Osteocyte (in vitro differentiated cells): ENCODE measurements at regions not wholly inside any gene's neighbourhood (a gene's known extent, or its start where the extent isn't known, plus 50 kb on each side); places are given as distances from the start of the nearest gene placed in this dataset.

ENCODE experiments used
- DNase-seq: peaks from one replicate; pipeline ENCODE4 v3.0.0; 2021; ENCODE audit warnings: mixed read lengths; ENCODE audit not compliant: unreplicated experiment; ENCODE audit errors: extremely low spot score
- H3K27ac Mint-ChIP-seq: one replicate; pipeline ENCODE4 v1.8.0; 2021; ENCODE audit warnings: mild to moderate bottlenecking, mixed read lengths; ENCODE audit not compliant: unreplicated experiment
- H3K27me3 Mint-ChIP-seq: one replicate; pipeline ENCODE4 v1.8.0; 2021; ENCODE audit warnings: mixed read lengths; ENCODE audit not compliant: unreplicated experiment
- H3K36me3 Mint-ChIP-seq: one replicate; pipeline ENCODE4 v1.8.0; 2021; ENCODE audit warnings: mixed read lengths; ENCODE audit not compliant: unreplicated experiment
- H3K4me1 Mint-ChIP-seq: one replicate; pipeline ENCODE4 v1.8.0; 2021; ENCODE audit warnings: mixed read lengths; ENCODE audit not compliant: unreplicated experiment
- H3K4me3 Mint-ChIP-seq: one replicate; pipeline ENCODE4 v1.8.0; 2021; ENCODE audit warnings: mild to moderate bottlenecking, moderate library complexity, mixed read lengths; ENCODE audit not compliant: unreplicated experiment
- H3K9me3 Mint-ChIP-seq: one replicate; pipeline ENCODE4 v1.8.0; 2021; ENCODE audit warnings: mixed read lengths; ENCODE audit not compliant: unreplicated experiment
- TF ChIP-seq, protein P1 (sequence below): fragments of 200-600 bp; sonication (generic); IDR thresholded peaks from 2 replicates; pipeline ENCODE4 v1.5.0; 2021; ENCODE audit warnings: antibody characterized with exemption, mild to moderate bottlenecking, moderate library complexity

DNA sequence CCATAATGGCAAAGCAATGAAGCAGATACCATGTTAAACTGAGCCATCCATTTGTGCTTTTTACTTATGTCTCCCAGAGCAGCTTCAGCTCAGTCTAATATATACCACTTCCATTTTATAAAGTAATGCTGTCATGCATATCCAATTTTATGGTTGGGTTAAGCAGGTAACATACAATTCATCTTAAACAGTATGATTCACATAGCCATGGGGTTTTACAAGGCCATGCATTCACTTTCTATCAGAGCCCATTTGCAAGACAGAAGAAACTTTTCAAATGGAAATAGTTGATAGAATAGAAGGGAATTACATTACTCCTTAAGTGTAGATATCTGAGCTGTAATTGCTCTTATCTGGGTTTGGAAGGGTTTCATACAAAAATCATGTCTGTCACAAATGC, 580.5 kb upstream of the CXADR start:
- H3K27me3 Mint-ChIP-seq = no peaks in the 10 kb centered on the region
- TF ChIP-seq, protein P1, sequence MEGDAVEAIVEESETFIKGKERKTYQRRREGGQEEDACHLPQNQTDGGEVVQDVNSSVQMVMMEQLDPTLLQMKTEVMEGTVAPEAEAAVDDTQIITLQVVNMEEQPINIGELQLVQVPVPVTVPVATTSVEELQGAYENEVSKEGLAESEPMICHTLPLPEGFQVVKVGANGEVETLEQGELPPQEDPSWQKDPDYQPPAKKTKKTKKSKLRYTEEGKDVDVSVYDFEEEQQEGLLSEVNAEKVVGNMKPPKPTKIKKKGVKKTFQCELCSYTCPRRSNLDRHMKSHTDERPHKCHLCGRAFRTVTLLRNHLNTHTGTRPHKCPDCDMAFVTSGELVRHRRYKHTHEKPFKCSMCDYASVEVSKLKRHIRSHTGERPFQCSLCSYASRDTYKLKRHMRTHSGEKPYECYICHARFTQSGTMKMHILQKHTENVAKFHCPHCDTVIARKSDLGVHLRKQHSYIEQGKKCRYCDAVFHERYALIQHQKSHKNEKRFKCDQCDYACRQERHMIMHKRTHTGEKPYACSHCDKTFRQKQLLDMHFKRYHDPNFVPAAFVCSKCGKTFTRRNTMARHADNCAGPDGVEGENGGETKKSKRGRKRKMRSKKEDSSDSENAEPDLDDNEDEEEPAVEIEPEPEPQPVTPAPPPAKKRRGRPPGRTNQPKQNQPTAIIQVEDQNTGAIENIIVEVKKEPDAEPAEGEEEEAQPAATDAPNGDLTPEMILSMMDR = no peak
- peaks cover 4% of the 10 kb centered on the region for H3K9me3 Mint-ChIP-seq
- DNase-seq = no peak
- no peaks in the 10 kb centered on the region for H3K36me3 Mint-ChIP-seq
- no peaks in the 10 kb centered on the region for H3K4me1 Mint-ChIP-seq
- no peak overlapping the region for H3K27ac Mint-ChIP-seq
- no peak overlapping the region for H3K4me3 Mint-ChIP-seq

- TF ChIP-seq, protein P1 = peak; percentile 45
- peaks cover 36% of the 10 kb centered on the region for H3K9me3 Mint-ChIP-seq
- no peaks in the 10 kb centered on the region for H3K27me3 Mint-ChIP-seq
- H3K4me1 Mint-ChIP-seq = peaks cover 3% of the 10 kb centered on the region
- no peak overlapping the region for H3K27ac Mint-ChIP-seq
- peaks cover 8% of the 10 kb centered on the region for H3K36me3 Mint-ChIP-seq
- no peak for DNase-seq
- H3K4me3 Mint-ChIP-seq = no peak overlapping the region
These were observed 570.1 kb upstream of the CXADR start for GRCh38 chr21:16942703-16943102.

- peaks cover 8% of the 10 kb centered on the region for H3K36me3 Mint-ChIP-seq
These were observed 569.6 kb upstream of the CXADR start for GRCh38 chr21:16943231-16943630.

DNA sequence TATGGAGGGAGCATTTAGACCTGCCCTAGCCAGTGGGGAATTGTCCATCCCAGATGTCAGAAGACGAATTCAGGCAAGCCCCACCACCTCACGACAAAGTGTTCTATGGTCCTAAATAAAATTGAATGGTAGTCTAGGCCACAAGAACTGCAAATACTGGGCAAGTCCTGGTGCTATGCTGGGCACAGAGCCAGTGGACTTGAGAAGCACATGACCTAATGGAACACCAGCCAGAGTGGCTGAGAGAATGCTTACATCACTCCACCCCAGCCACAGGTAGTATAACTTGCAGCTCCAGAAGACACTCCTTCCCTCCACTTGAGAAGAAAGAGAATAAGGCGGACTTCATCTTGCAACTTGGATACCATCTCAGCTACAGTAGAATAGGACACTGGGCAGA, 567.3 kb upstream of the CXADR start:
- Mint-ChIP-seq H3K27me3 (no peaks in the 10 kb centered on the region), H3K27ac (no peak overlapping the region), H3K4me1 (peaks cover 3% of the 10 kb centered on the region), H3K36me3 (peaks cover 5% of the 10 kb centered on the region), H3K9me3 (peaks cover 39% of the 10 kb centered on the region), H3K4me3 (no peak overlapping the region)
- DNase-seq = no peak
- TF ChIP-seq, protein P1 = no peak

More at GRCh38 chr21:16943231-16943630, 569.6 kb upstream of the CXADR start:
- Mint-ChIP-seq H3K4me1 (peaks cover 3% of the 10 kb centered on the region), H3K27me3 (no peaks in the 10 kb centered on the region), H3K4me3 (no peak overlapping the region), H3K9me3 (peaks cover 37% of the 10 kb centered on the region), H3K27ac (no peak overlapping the region)
- DNase-seq = no peak
- TF ChIP-seq, protein P1 = no peak

GRCh38 chr21:16956824-16957223, 556.0 kb upstream of the CXADR start:
- Mint-ChIP-seq H3K4me3 (no peak overlapping the region), H3K36me3 (no peaks in the 10 kb centered on the region), H3K27me3 (no peaks in the 10 kb centered on the region), H3K27ac (no peak overlapping the region), H3K9me3 (peaks cover 9% of the 10 kb centered on the region), H3K4me1 (peaks cover 7% of the 10 kb centered on the region)
- TF ChIP-seq, protein P1 = no peak
- DNase-seq = no peak
